HG02973 (cell line): ENCODE measurements at regions not wholly inside any gene's neighbourhood (a gene's known extent, or its start where the extent isn't known, plus 50 kb on each side); places are given as distances from the start of the nearest gene placed in this dataset.

Source experiments
- ATAC-seq: cut with Tn5 transposase; IDR thresholded peaks from one replicate; pipeline ENCODE4 v1.9.1; 2021; ENCODE audit warnings: moderate library complexity; ENCODE audit not compliant: unreplicated experiment

DNA sequence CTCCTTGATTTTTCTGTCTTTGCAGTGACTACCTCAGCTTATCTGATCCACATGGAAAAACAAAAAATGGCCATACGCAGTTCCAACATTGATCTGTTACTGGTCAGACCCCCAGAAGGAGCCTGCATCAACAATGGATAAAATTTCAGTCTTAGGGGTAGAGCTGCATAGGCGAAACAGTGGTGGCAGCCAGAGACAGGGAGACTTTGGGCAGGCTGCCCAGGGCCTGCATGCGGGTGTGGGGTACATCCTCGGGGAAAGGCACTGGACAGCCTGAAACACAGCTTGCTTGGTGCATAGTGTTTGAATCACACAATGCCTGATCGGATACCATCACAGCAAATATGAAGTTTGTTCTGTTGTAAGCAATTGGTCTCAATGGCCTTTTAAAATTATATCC is 847.8 kb downstream of the QKI start:
- ATAC-seq: no peak

DNA sequence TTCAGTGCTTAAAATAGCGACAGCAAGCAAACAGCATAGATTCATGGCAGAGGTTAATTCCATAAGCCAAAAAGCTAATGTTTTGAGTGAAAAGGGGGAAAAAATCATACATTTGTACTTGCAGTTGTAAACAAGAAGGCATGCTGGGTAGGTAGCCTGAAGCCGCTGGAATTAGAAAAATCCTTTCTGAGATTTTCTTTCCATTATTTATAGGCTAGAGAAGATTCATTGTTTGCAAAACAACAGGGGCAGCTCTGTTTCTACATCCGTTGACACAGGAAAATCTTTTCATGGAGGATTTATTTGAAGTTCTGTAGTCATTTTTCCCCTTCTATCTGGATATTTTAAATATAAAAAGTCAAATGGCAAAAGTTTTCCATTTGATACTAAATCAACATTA is 843.9 kb downstream of the QKI start:
- ATAC-seq: no peak

DNA sequence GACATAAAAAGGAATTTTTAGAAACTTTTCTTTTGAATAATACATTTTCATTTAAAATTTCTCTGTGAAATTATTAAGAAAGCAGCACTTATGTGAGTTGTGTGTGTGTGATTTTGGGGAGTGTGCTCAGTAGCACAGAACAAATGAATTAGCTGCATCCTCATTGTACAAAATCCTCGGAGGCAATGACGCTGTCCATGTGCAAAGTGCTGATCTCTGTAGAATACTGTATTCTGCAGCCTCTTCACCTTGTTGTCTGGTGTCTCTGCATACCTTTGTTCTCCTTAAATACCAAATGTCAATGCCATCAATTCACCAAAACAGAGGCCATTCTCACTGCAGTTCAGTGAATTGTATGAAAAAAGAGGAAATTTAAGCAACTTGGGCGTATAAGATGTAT is 838.4 kb downstream of the QKI start:
- ATAC-seq: no peak

DNA sequence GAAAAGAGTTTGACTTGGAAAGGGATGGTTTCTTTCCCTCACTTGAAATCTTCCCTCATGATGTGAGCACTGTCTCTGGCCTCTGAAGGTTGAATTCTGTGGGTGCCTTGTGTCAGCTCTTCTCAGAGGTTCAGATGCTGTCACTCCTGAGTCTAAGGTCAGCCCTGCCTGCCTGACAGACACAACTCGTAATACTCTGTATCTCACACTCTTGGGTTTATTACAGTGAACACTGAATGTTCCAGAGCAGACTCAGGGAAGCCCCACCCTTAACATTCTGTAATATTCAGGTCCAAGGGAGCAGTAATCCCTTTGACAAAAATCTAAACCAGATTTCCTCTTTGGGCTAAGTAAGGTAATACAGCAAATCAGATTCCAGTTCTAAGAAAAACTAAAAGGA is 837.8 kb downstream of the QKI start:
- ATAC-seq: no peak

DNA sequence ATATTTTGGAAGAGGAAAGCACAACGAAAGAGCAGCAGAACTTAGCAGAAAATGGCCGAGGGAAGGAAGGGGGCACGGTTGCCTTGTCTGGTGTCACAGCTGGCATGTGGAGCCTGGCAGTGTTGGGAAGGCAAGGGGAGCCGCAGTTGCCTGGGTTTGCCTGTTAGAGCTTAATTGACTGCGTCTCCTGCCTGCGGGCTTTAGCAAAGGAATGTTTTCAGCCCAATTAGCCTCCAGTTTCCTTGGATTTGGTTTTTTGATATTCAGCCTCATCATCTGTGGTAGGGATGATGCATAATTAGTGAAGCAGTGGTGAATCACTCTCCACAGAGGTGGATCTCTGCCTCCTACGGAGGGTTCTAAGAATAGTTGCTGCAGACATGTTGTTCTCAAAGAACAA is 832.6 kb downstream of the QKI start:
- no peak for ATAC-seq

DNA sequence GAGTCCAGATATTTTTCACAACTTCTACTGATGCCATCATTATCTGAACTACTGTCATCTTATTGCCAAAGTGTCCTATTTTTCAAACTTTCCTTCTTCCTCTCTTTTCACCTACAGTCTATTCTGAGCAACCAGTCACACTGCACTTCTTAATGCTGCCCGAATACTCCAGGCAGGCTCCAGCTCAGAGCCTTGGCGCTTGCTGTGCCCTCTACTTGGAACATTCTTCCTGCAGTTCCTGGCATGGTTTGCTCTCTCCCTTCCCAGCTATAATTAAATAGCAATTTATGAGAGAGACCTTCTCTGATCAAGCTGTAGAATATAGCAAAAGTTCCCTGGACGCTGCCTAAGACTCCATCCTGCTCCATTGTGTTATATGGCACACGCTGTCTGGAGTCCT is 831.6 kb downstream of the QKI start:
- ATAC-seq: no peak

DNA sequence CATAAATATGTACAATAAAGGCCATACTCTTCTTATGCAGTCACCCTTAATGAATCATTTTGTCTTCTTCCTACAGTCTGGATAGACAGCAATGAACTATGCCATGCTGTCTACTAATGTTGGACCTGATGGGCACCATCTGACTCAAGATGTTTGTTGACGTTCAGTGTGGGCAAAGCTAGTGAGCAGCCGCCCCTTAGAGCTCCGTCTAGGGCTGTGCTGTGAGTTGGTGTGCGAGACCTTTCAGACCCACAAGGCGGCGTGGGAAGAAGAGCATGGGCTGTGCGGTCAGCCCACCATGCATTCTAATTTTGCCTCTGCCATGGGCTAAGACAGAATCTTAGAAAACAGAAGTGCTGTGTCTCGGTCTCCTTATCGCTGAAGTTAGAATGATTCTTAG is 829.4 kb downstream of the QKI start:
- no peak for ATAC-seq

DNA sequence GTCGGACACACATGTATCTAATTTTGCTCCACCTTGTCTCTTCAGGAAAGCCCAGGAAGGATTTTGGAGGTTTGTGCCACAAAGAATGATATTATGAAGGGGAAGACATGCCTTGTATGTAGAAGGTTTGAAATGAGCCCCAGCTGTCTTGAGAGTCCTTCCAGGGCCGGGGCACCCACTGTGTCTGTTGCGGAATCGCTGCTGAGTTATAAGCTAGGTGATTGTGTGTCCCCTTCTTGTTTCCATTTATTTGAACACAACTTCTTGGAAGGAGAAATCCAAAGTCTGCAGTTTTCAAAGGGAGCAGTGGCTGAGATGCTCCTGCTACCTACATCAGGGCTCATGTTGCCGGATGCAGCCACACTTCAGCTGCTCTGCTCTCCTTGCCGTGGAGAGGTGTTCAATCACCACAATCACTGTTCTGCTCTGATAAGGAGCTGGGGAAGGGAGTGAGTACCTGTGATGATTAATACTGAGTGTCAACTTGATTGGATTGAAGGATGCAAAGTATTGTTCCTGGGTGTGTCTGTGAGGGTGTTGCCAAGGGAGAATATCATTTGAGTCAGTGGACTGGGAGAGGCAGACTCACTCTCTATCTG is 828.6 kb downstream of the QKI start:
- ATAC-seq: no peak

DNA sequence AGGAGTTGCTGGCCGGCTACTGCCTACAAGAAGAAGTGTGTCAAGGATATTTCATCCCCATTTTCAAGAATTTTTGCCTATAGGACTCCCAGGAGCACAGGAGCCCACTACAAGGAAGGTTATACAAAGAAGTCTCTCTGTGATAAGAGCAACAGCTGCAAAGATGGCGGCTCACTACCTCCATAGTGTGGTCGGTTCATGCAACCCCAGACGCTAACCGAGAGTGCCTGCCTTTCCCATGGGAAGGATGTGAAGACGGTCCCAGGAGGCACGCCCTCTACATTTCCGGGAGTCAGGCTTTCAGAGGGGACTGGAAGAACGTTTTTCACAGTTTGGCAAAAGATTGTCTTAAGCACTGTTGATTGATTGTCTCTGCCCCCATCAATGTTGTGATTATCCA is 816.3 kb downstream of the QKI start:
- ATAC-seq: no peak

DNA sequence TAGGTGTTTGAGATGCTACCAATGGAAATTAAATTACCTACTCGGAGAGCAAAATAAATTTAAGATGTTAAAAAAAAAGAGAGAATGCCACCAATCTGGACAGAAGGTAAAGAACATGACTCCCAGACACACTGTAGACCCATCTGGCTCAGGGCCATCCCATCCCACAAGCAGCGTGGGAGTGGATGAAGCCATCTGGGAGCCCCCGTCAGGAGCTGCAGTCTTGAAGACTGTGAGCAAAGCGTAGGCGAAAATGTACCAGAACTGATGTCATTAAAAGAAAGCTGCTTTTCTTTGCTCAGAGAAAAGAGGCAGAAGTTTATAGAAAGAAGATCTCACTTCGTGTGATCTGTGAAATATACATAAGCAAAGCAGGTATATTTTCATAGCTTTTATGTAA is 815.7 kb downstream of the QKI start:
- no peak for ATAC-seq

DNA sequence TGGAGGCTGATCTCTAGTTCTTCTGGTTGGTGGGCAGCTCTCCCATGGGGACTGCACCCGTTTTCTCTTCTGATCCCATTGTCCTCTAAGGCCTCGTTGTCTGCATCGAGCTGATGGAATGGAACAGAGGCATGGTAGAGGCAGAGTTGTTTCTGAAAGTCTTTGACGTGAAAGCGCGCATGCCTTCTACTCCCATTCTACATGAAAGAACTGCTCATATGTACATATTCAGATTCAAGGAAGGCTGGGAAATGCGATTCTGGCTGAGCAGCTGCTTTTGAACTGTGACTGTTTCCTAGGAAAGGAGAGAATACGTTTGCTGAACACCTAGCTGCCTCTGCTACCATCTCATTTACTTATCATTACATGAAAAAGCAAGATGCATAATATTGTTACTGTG is 815.2 kb downstream of the QKI start:
- ATAC-seq: no peak

DNA sequence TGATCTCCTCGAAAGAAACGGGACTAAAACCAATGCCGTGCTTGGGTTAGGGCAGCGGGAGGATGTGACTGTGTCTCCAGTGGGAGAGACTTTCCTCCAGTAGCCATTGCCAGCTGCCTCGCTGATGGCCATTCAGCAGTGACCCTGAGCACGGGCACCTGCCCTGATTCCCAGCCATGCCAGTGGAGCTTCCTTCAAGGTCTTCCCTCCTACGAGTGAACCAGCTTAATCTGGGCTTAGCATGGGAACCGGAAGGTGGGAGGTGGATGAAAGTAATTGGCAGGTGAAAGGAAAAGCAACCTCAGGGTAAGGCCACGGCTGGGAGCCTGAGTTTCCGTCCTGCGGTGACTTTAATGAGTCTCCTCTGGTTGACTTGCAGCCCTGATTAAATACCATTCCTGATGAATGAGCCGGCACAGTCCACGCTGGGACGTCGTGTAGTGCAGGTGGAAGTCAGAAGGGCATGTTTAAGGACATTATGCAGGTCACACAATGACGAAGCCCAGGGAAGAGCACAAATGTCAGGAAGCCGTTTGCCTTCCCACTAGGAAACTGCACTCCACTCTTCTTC is 813.5 kb downstream of the QKI start:
- ATAC-seq: no peak

DNA sequence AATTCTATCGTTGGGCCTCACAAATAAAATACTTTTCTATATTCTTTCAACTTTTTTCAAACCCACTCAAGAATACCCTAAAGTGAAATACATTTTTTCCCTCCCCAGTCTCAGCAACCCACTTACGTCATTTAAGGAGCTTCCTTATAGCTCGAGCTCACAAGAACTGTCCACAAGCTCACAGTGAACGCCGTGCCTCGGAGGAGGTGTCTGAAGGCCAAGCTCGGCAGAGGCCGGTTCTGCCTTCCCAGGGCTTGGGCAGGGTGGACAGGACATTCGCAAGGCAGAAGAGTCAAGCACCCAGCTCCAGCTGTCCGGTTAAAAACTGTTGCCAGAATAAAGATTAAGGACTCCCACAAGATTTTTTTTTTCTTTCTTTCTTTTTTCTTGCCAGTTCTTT is 802.3 kb downstream of the QKI start:
- no peak for ATAC-seq

DNA sequence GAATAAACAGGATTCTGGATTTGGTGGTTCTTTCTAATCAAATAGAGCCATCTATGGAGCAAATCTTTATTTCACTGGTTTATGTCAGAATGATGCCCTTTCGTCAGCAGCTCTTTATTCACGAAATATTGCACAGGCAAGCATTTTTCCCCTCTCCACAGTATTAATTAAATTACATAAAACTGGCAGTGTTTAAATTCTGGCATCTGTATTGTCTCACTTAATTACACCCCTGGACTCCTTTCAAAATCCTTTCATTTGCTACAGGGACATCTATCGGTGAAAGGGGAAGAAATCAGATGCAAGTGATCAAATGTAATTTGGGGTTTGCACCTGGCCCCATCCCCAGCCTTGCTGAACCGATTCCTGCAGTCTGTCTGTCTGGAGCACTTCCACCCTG is 801.9 kb downstream of the QKI start:
- no peak for ATAC-seq

DNA sequence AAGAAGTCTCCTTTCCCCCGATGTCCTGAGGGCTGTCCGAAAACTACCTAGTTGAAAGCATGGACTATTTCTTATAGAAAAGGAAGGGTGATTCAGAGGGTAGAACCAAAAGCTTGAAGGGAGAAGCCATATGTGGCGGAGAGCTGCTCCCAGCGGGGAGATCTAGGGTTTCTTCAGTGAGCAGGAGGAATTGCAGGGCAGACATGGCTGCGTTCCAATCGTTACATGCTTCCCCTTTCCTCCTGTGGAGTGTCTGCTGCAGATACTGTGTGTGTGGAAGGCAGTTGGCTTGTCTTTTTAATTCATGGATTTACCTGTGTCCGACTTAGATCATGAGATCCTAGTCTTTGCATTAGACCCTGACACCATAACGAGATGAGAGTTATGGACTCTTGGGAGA is 799.5 kb downstream of the QKI start:
- no peak for ATAC-seq

DNA sequence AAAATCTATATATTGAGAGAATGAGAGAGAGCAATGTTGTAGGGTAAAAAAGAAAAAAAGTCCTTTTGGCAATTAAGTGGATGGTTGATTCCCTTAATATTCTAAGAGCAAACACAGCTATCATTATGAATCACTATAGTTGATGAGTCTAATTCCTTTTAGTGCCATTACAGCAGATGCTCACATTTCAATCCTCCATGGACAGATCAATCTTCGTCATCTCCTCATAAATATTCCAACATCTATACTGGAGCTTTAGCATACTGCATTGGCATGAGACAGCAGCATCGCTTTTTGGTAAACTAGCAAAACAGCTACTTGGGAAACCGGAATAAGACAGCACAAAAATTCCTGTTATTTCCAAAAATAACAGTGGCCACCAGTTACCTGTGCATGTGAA is 796.7 kb downstream of the QKI start:
- ATAC-seq: no peak

DNA sequence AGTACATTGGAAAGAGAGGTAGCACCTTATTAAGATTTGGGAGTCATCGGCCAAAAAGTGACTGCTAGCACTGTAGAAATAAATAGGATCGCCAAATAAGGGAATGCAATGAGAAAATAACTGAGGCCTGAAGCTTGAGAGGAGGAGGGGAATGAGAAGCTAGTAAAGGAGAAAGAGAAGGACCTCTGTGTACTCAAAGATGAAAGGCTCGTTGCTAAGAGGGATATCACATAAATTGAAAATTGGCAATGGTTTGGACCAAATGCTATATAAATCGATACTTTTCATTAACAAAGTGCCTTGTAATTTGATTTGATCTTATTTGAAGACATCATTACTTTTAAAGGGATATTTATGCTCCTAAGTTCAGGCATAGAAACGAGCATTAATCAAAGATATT is 796.3 kb downstream of the QKI start:
- ATAC-seq: no peak

DNA sequence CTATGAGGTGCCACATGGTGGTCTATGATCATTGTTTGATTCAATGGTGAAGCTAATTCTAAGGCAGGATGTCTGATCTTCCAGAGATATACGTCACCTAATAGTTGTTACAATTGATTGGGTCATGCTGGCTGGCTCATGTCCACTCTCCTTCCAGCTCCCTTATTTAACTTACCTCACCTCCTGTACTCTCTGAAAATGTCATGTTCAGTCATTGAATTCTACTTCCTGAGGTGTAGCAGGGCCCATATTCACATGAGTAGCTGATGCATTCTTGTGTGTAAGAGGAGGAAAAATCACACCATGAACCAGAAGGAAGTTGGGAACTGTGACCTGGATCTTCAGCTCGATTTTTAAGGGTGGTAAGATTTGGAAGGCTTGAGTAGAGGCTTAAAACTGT is 795.8 kb downstream of the QKI start:
- no peak for ATAC-seq

DNA sequence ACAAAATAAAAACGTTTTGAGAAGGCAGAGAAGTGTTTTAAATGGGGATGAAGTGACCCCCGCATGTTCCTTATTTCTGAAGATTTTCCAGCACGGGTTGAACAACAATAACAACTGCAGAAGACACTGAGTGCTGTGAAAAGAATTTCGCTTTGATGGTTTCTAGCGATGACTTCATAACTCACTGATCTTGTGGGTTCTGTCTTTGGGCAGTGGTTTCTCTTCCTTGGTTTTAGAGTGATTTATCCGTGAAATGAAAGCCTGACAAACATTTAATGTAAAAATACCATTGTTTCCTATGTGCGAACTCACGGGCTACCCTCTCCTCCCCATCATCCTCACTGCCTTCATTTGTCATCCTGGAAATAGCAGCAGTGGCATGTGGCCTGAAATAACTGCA is 793.9 kb downstream of the QKI start:
- no peak for ATAC-seq

DNA sequence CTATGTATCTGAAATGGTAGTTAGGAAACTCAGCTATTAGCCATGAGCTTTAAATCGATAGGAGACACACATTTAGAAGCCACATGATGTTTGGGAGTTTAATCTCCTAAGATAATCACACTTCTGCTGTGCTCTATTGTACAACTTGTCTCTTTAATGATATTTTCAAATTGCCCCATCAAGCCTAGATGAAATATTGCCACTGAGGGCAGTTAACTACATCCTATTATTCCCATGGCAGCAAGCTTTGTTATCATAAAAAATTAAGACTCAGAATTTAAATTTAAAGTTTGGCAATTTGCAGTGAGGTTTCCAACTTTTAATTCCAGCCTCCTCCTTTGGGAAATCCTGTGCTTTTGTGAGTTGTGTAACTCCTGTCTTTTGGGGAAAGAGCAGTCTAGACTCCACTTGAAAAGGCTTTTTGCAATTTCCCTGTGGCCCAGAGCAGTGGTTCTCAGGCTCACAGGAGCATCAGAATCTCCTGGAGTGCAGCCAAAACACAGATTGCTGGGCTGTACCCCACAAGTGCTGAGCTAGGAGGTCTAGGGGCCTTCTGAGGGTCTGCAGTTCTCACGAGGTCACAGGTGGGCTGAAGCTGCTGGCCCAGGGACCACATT is 792.4 kb downstream of the QKI start:
- no peak for ATAC-seq

DNA sequence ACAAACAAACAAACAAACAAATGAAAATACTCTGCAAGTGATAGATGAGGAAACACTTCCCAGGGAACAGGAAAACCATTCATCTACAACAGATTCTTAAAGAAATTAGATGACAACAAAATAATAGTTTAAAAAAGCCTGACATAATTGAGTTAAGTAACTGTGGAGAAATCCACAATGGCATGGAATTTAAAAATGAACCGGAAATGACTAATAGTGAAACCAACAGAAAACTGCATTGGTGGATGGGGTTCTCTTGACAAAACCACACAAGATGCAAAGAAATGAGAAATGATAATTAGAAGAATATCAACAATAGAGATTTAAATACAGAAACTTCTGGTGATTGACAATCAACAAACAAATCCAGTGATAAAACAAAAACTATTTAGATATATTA is 785.6 kb downstream of the QKI start:
- no peak for ATAC-seq

DNA sequence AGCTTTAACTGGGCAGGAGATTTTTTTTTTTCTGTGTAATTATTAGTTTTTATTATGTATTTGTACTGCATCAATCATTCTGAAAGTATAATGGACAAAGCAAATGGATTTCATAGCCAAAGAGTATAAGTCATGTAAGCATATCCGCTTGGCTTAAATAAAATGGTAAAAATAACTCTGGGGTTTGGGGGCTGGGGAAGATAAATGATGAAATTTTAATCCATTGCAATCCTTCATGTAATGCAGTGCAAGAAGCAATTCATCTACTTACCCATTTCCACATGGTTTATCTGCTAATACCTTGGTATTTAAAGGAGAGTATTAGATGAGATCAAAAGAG is 781.4 kb downstream of the QKI start:
- ATAC-seq: no peak

DNA sequence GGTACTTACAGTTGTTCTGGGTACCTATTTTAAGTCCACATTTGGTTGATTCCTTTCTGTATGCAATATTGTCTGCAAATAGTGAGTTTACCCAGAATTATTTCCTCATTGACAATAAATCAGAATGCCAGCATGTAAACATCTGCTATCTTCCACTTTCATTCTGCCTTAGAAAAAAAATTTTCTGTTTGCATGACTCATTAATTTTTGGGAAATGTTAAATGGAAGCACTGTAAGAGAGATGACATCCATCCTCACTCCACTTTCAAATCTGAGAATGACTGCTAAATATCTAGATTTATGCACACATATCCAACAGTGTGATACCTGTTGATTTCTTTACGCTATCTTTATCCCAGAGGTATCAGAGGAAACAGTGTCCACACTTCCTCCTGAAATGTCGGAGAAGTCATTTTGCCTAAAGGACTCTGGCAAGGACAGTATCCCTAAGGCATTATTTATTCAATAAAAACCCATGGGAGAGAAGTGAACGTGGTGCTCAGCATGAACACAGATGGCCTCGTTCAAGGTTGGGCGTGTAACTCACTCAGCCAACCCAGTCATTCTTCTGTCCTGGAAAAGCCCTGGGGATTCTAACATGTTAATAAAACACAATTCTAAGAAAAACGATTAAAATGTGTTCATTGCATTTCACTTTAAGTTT is 780.9 kb downstream of the QKI start:
- ATAC-seq: no peak
